HFF-Myc (cell line): ENCODE measurements at regions not wholly inside any gene's neighbourhood (a gene's known extent, or its start where the extent isn't known, plus 50 kb on each side); places are given as distances from the start of the nearest gene placed in this dataset.
A peak's percentile ranks its signal among the peaks of the same experiment; 100 is the strongest.

Source experiments
- DNase-seq: peaks from one replicate; pipeline ENCODE4 v3.0.0-alpha.2; 2011; ENCODE audit warnings: low read depth; ENCODE audit errors: extremely low read depth
- H3K4me3 ChIP-seq: replicated peaks from 2 replicates; pipeline ENCODE4 v1.5.1; 2011; ENCODE audit warnings: low read depth, mild to moderate bottlenecking, control low read depth, low read length
- TF ChIP-seq, protein P1 (sequence below): IDR thresholded peaks from 2 replicates; pipeline ENCODE4 v1.5.1; 2012; ENCODE audit warnings: mild to moderate bottlenecking, low read depth, low read length, control low read depth; ENCODE audit errors: missing control alignments

DNA sequence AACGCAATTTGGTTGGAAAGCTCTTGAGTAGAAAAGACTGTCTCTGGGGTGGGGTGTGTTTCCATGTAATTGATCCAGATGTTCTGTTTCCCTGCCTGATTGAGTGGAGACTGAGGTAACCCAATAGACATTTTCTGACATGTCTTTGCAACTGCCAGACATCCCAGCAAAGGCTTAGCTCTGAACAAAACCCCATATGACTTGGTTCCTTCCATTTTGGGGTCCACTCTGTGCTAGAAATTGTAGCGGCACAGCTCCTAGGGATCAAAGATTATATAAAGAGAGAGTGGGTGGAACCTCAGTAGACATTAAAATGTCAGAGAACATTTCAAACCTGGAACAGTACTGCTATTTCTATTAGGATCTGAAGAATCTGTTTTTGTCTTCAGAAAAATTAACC, 189.3 kb downstream of the EDN1 start:
- DNase-seq: no peak
- no peak overlapping the region for H3K4me3 ChIP-seq
- TF ChIP-seq, protein P1, sequence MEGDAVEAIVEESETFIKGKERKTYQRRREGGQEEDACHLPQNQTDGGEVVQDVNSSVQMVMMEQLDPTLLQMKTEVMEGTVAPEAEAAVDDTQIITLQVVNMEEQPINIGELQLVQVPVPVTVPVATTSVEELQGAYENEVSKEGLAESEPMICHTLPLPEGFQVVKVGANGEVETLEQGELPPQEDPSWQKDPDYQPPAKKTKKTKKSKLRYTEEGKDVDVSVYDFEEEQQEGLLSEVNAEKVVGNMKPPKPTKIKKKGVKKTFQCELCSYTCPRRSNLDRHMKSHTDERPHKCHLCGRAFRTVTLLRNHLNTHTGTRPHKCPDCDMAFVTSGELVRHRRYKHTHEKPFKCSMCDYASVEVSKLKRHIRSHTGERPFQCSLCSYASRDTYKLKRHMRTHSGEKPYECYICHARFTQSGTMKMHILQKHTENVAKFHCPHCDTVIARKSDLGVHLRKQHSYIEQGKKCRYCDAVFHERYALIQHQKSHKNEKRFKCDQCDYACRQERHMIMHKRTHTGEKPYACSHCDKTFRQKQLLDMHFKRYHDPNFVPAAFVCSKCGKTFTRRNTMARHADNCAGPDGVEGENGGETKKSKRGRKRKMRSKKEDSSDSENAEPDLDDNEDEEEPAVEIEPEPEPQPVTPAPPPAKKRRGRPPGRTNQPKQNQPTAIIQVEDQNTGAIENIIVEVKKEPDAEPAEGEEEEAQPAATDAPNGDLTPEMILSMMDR: no peak

DNA sequence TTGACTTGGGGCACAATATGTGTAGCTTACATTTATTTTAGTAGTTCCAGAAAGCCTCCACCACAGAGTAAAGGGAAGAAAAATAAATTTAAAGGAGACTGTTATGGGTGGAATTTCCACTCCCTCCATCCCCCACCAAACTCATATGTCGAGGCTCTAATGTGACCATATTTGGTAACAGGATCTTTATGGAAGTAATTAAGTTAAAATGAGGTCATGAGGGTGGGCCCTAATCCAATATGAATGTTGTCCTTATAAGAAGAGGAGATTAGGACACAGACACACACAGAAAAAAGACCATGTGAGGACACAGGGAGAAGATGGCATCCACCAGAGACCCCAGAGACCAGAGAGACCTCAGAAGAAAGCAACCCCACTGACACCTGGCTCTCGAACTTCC, 189.7 kb downstream of the EDN1 start:
- no peak overlapping the region for H3K4me3 ChIP-seq
- peak; percentile 52 for DNase-seq
- TF ChIP-seq, protein P1: no peak

GRCh38 chr6:12480379-12480778, 190.2 kb downstream of the EDN1 start:
- TF ChIP-seq, protein P1: no peak
- no peak overlapping the region for H3K4me3 ChIP-seq
- no peak for DNase-seq

GRCh38 chr6:12481292-12481691, 191.1 kb downstream of the EDN1 start:
- no peak for DNase-seq
- H3K4me3 ChIP-seq: no peak overlapping the region
- TF ChIP-seq, protein P1: no peak

GRCh38 chr6:12481850-12482249, 191.7 kb downstream of the EDN1 start:
- DNase-seq: no peak
- TF ChIP-seq, protein P1: no peak

GRCh38 chr6:12482386-12483375, 192.5 kb downstream of the EDN1 start:
- H3K4me3 ChIP-seq: no peak overlapping the region
- TF ChIP-seq, protein P1: peak; percentile 31
- no peak for DNase-seq

More at GRCh38 chr6:12481850-12482249, 191.7 kb downstream of the EDN1 start:
- H3K4me3 ChIP-seq: no peak overlapping the region
